ENCODE measurements at regions not wholly inside any gene's neighbourhood (a gene's known extent, or its start where the extent isn't known, plus 50 kb on each side); places are given as distances from the start of the nearest gene placed in this dataset.

- no peak overlapping the region for H3K4me3 ChIP-seq (ENCODE audit: control insufficient read depth, low read depth, low read length)
- TF ChIP-seq, protein P1, sequence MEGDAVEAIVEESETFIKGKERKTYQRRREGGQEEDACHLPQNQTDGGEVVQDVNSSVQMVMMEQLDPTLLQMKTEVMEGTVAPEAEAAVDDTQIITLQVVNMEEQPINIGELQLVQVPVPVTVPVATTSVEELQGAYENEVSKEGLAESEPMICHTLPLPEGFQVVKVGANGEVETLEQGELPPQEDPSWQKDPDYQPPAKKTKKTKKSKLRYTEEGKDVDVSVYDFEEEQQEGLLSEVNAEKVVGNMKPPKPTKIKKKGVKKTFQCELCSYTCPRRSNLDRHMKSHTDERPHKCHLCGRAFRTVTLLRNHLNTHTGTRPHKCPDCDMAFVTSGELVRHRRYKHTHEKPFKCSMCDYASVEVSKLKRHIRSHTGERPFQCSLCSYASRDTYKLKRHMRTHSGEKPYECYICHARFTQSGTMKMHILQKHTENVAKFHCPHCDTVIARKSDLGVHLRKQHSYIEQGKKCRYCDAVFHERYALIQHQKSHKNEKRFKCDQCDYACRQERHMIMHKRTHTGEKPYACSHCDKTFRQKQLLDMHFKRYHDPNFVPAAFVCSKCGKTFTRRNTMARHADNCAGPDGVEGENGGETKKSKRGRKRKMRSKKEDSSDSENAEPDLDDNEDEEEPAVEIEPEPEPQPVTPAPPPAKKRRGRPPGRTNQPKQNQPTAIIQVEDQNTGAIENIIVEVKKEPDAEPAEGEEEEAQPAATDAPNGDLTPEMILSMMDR (IDR thresholded peaks at IDR 0.05; ENCODE audit: control insufficient read depth, insufficient read depth, low read depth, low read length, missing control alignments): no peak
- no peak for DNase-seq (ENCODE audit: low read depth)
Observed at GRCh38 chr1:224866940-224867339, 62.5 kb upstream of the DNAH14 start.

DNA sequence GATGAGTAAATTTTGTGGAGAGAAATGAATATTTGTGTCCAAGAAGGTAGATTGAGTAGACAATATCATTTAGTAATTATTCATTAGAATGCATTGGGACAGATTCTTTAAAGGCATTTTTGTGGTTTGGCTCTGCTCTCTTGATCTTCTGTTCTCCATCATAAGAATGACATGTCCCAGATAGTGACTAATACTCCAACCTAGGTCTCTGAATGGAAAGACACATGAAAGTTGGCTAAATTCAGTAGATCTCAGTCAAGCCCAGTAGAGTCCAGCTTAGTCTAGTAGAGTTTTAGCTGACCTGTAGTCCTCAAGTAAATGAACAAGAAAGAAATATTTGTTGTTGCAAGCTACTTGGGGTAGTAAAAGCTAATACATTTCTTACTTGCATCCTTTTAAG lies 61.8 kb upstream of the DNAH14 start:
- H3K4me3 ChIP-seq (ENCODE audit: control insufficient read depth, low read depth, low read length): no peak overlapping the region
- TF ChIP-seq, protein P1 (IDR thresholded peaks at IDR 0.05; ENCODE audit: control insufficient read depth, insufficient read depth, low read depth, low read length, missing control alignments): no peak
- DNase-seq (ENCODE audit: low read depth): no peak

DNA sequence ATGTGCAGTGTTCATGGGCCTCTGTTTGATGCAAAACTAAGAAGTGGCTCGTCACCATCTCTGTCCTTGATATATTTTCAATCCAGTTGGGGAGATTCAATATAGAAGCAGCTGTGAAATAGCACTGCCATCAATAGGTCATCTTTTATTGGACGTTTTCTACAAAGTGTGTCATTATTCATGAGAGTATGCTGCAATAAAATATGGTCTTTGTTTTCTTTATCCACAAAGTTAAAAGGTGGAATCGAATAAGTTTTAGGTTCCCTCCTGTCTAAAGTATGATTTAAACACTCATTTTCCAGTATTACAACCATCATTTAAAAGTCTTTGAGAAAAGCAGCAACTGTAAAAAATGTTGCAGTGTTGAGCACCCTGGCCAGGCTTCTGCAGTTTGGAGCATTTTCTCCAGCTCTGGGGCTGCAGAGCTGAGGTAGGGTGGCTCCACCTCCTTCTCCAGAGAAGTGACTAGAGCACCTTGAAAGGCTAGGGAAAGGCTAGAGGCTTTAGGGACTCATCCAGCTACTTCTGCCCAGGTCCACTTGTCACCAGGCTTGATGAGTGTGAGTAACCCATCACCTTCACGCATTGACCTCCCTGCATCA lies 56.5 kb upstream of the DNAH14 start:
- no peak overlapping the region for H3K4me3 ChIP-seq (ENCODE audit: control insufficient read depth, low read depth, low read length)
- DNase-seq (ENCODE audit: low read depth): no peak
- TF ChIP-seq, protein P1 (IDR thresholded peaks at IDR 0.05; ENCODE audit: control insufficient read depth, insufficient read depth, low read depth, low read length, missing control alignments): no peak

DNA sequence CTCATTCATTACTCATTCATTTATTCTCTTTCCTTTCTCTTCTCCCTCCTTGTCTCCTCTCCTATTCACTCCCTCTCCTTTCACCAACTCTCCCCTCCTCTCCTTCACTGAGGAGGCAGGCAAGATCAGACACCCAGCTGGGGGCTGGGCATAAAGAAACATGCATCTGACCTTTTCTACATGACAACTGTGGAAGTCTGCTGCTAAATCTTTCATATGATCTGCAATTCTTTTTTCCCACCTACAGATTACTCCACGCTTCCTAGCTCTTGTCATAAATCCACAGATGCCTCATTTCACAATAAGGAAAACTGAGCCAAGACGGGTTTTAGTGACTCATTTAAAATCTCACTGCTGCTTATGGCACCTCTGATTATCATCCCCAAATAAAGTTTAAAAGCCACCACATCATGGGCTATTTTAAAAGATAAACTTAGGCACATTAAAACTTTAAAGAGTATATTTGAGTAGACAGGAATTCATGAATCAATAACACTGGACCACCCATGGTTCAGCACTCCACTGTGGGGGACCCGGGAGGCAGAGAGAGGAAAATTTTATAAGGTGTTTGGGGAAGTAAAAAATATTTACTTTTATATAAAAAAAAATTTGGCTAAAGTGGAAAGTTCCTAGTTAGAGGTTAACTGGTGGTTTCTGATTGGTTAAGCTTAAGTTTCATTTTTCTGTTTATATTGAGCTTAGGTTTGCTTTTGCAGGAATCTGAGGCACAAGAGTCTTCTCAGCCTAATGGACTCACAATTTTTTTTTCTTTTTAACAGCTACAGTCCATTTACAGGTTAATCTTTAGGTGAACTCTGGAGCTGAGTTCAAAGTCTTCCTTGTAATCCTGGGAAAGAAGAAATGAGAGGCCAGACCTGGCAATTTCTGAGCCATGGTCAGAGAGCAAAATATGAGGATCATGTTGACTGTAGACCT lies 55.8 kb upstream of the DNAH14 start:
- DNase-seq (ENCODE audit: low read depth): peak; percentile 53
- no peak overlapping the region for H3K4me3 ChIP-seq (ENCODE audit: control insufficient read depth, low read depth, low read length)
- TF ChIP-seq, protein P1 (IDR thresholded peaks at IDR 0.05; ENCODE audit: control insufficient read depth, insufficient read depth, low read depth, low read length, missing control alignments): no peak

GRCh38 chr1:224874775-224875174 lies 54.7 kb upstream of the DNAH14 start:
- no peak overlapping the region for H3K4me3 ChIP-seq (ENCODE audit: control insufficient read depth, low read depth, low read length)
- no peak for DNase-seq (ENCODE audit: low read depth)
- TF ChIP-seq, protein P1 (IDR thresholded peaks at IDR 0.05; ENCODE audit: control insufficient read depth, insufficient read depth, low read depth, low read length, missing control alignments): no peak

DNA sequence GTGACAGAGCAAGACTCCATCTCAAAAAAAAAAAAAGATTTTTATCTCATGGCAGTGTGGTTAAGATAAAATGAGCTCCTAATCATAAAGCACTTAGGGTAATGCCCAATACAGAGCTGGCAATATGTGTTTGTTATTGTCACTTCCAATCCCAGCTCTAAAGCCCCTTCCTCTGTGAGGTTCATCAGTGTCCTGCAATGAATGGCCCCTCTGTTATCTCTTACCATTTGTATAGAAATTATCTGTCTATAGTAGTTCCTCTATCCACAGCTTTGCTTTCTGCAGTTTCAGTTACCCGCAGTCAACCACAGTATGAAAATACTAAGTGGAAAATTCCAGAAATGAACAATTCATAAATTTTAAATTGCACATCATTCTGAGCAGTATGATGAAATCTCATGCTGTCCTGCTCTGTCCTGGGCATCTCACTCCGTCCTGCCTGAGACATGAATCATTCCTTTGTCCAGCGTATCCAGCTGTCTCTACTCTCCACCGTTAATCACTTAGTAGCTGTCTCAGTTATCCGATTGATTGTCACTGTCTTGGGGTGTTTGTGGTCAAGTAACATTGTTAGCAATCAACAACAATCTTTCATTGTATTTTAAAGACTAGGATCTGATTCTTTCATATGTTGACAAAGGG lies 50.2 kb upstream of the DNAH14 start:
- no peak overlapping the region for H3K4me3 ChIP-seq (ENCODE audit: control insufficient read depth, low read depth, low read length)
- DNase-seq (ENCODE audit: low read depth): peak; percentile 45
- TF ChIP-seq, protein P1 (IDR thresholded peaks at IDR 0.05; ENCODE audit: control insufficient read depth, insufficient read depth, low read depth, low read length, missing control alignments): no peak

Data from AG09309 (cell line).